HepG2 (cell line): ENCODE measurements at regions not wholly inside any gene's neighbourhood (a gene's known extent, or its start where the extent isn't known, plus 50 kb on each side); places are given as distances from the start of the nearest gene placed in this dataset.

ENCODE experiments used
- ATAC-seq: fragments of 200-7000 bp; cut with Tn5 transposase; 3 replicates; pipeline ENCODE4 v1.9.1; 2020; ENCODE audit warnings: mild to moderate bottlenecking, moderate library complexity
- BruUV-seq: library from RNA; stranded (reverse); fragments of 400-500 nt; replicated peaks from 2 replicates; lab custom pipeline; 2021; lab: Mats Ljungman, UMichigan
- CTCF ChIA-PET: fragments of 300-600 bp; formaldehyde crosslinking; extraction: SDS; loops from one replicate; lab custom pipeline; 2021; ENCODE audit warnings: low total read pairs, inconsistent platforms, low intra/inter-chr PET ratio; lab: Yijun Ruan, JAX
- POLR2A ChIA-PET: fragments of 350-600 bp; sonication (Branson Sonifier 250); formaldehyde crosslinking; loops from one replicate; lab custom pipeline; 2020; ENCODE audit warnings: antibody characterized with exemption, inconsistent platforms; lab: Yijun Ruan, JAX
- DNase-seq: peaks from one replicate; pipeline ENCODE4 v3.0.0-alpha.2; 2015; ENCODE audit warnings: low spot score
- FAIRE-seq: peaks from 3 replicates; lab custom pipeline; 2011; peaks lifted over from hg19 to GRCh38; lab: Jason Lieb, UNC
- H2AFZ ChIP-seq: one replicate; pipeline ENCODE4 v1.6.1; 2011; ENCODE audit warnings: low read length, inconsistent platforms
- H3K27ac ChIP-seq: fragments of 300-600 bp; 3 replicates; pipeline ENCODE4 v1.8.0; 2011; ENCODE audit warnings: mixed run types, mild to moderate bottlenecking, mixed read lengths, low read length, inconsistent platforms; ENCODE audit not compliant: insufficient read depth; ENCODE audit errors: extremely low read length
- H3K27me3 ChIP-seq, 2 experiments: fragments of 200-600 bp in 1 of 2; 2 replicates in 1 of 2; 3 replicates in 1 of 2; pipeline versions ENCODE4 v1.6.0 to v1.8.0; 2011; ENCODE audit warnings: low read length in 2 of 2, mild to moderate bottlenecking in 2 of 2, moderate library complexity in 2 of 2, inconsistent platforms in 1 of 2; ENCODE audit not compliant: insufficient read depth in 2 of 2, control insufficient read depth in 1 of 2
- H3K36me3 ChIP-seq, 2 experiments: fragments of 200-600 bp in 1 of 2; replicated peaks in 1 of 2; 2 replicates in 1 of 2; 3 replicates in 1 of 2; pipeline versions ENCODE4 v1.5.1 to v1.8.0; 2011; ENCODE audit warnings: low read length in 2 of 2, inconsistent platforms in 1 of 2; ENCODE audit not compliant: insufficient read depth in 2 of 2, control insufficient read depth in 1 of 2
- H3K4me1 ChIP-seq: 2 replicates; pipeline ENCODE4 v1.5.1; 2012; ENCODE audit warnings: low read length, inconsistent platforms; ENCODE audit not compliant: insufficient read depth
- H3K4me2 ChIP-seq: 2 replicates; pipeline ENCODE4 v1.6.0; 2011; ENCODE audit warnings: low read depth, low read length, inconsistent platforms
- H3K4me3 ChIP-seq, 3 experiments: fragments of 200-600 bp in 1 of 3; sonication (generic), shearing (Covaris generic) in 1 of 3; replicated peaks in 1 of 3; 2 replicates each; pipeline ENCODE4 v1.5.1; 2011 to 2016; ENCODE audit warnings: low read length in 3 of 3, inconsistent platforms in 2 of 3, low read depth in 2 of 3, mild to moderate bottlenecking in 2 of 3, control low read depth in 1 of 3, mixed read lengths in 1 of 3; ENCODE audit not compliant: insufficient read depth in 1 of 3
- H3K79me2 ChIP-seq: one replicate; pipeline ENCODE4 v1.6.1; 2011; ENCODE audit warnings: low read length, inconsistent platforms; ENCODE audit not compliant: insufficient read depth
- H3K9ac ChIP-seq: 2 replicates; pipeline ENCODE4 v1.6.0; 2011; ENCODE audit warnings: mild to moderate bottlenecking, low read depth, low read length, inconsistent platforms; ENCODE audit not compliant: insufficient read depth
- H3K9me3 ChIP-seq: 2 replicates; pipeline ENCODE4 v1.5.1; 2012; ENCODE audit warnings: mild to moderate bottlenecking, low read length
- H4K20me1 ChIP-seq: 2 replicates; pipeline ENCODE4 v1.6.0; 2011; ENCODE audit warnings: inconsistent platforms, mild to moderate bottlenecking, low read length, moderate library complexity; ENCODE audit not compliant: insufficient read depth
- EHMT2 ChIP-seq: fragments of 200-600 bp; sonication (generic); IDR thresholded peaks from 2 replicates; pipeline ENCODE4 v1.7.0; 2017; ENCODE audit warnings: antibody characterized with exemption, low read depth, low read length, borderline replicate concordance
- KDM4B ChIP-seq: sonication (generic); formaldehyde crosslinking; IDR thresholded peaks from 2 replicates; pipeline ENCODE4 v1.4.0; 2020; ENCODE audit warnings: missing genetic modification reagents
- POLR2AphosphoS5 ChIP-seq: IDR thresholded peaks from 2 replicates; pipeline ENCODE4 v1.6.1; 2012; ENCODE audit warnings: low read depth, low read length
- RARG ChIP-seq: sonication (generic); formaldehyde crosslinking; IDR thresholded peaks from 2 replicates; pipeline ENCODE4 v1.4.0; 2020; ENCODE audit warnings: low read depth, mild to moderate bottlenecking, missing genetic modification reagents
- SMC3 ChIP-seq: IDR thresholded peaks from 2 replicates; pipeline ENCODE4 v1.6.1; 2011; ENCODE audit warnings: low read length, improper control_type of control experiment
- SNAPC2 ChIP-seq: sonication (generic); formaldehyde crosslinking; IDR thresholded peaks from 2 replicates; pipeline ENCODE4 v1.8.1; 2022; ENCODE audit warnings: mild to moderate bottlenecking, missing genetic modification reagents
- SP4 ChIP-seq: sonication (generic); formaldehyde crosslinking; IDR thresholded peaks from 2 replicates; pipeline ENCODE4 v1.8.1; 2023; ENCODE audit warnings: mild to moderate bottlenecking, missing genetic modification reagents
- YEATS4 ChIP-seq: sonication (generic); formaldehyde crosslinking; IDR thresholded peaks from 2 replicates; pipeline ENCODE4 v1.4.0; 2020; ENCODE audit warnings: missing genetic modification reagents, borderline replicate concordance
- ZFP82 ChIP-seq: sonication (generic); formaldehyde crosslinking; IDR thresholded peaks from 2 replicates; pipeline ENCODE4 v1.5.1; 2020; ENCODE audit warnings: mild to moderate bottlenecking, missing genetic modification reagents, borderline replicate concordance
- ZNF180 ChIP-seq: sonication (generic); formaldehyde crosslinking; IDR thresholded peaks from 2 replicates; pipeline ENCODE4 v1.4.0; 2020; ENCODE audit warnings: low read depth, missing genetic modification reagents, borderline replicate concordance
- ZNF224 ChIP-seq: sonication (generic); formaldehyde crosslinking; IDR thresholded peaks from 2 replicates; pipeline ENCODE4 v1.5.0; 2020; ENCODE audit warnings: mild to moderate bottlenecking, missing genetic modification reagents
- ZNF549 ChIP-seq: sonication (generic); formaldehyde crosslinking; IDR thresholded peaks from 2 replicates; pipeline ENCODE4 v1.5.0; 2020; ENCODE audit warnings: missing genetic modification reagents
- ZNF703 ChIP-seq: sonication (generic); formaldehyde crosslinking; IDR thresholded peaks from 2 replicates; pipeline ENCODE4 v1.5.1; 2020; ENCODE audit warnings: missing genetic modification reagents, mild to moderate bottlenecking, moderate library complexity, borderline replicate concordance
- ZNF746 ChIP-seq: sonication (generic); formaldehyde crosslinking; IDR thresholded peaks from 2 replicates; pipeline ENCODE4 v1.8.0; 2022; ENCODE audit warnings: mild to moderate bottlenecking, missing genetic modification reagents
- WGBS: methylation state at CpG from one replicate; pipeline ENCODE4 v1.1.6; 2017; ENCODE audit warnings: low lambda C conversion rate; 5-methylcytosine and 5-hydroxymethylcytosine counted together
- in situ Hi-C: cut with HindIII; loops from 2 replicates; pipeline ENCODE4 v1.10.0; 2017; ENCODE audit warnings: low pct_unique_long_range_greater_than_20kb; ENCODE audit not compliant: extremely low pct_ligation_motif_present
- intact Hi-C: fragments of 100-400 bp; cut with micrococcal nuclease; formaldehyde crosslinking; loops from one replicate; pipeline ENCODE4 v1.10.0; 2022; ENCODE audit not compliant: unreplicated experiment
- TF ChIP-seq, protein P1 (sequence below), 2 experiments: sonication (generic) in 1 of 2; formaldehyde crosslinking in 1 of 2; IDR thresholded peaks; 2 replicates each; pipeline versions ENCODE4 v1.4.0 to v1.6.1; 2016 to 2020; ENCODE audit warnings: borderline replicate concordance in 1 of 2, low read depth in 1 of 2, mild to moderate bottlenecking in 1 of 2, missing genetic modification reagents in 1 of 2
- TF ChIP-seq, protein P2 (sequence below): fragments of 450-650 bp; IDR thresholded peaks from 2 replicates; pipeline ENCODE4 v1.6.1; 2016
- TF ChIP-seq, protein P3 (sequence below): sonication (generic); formaldehyde crosslinking; IDR thresholded peaks from 2 replicates; pipeline ENCODE4 v1.5.0; 2020; ENCODE audit warnings: mild to moderate bottlenecking, missing genetic modification reagents

GRCh38 chr9:70468291-70468690 lies 53.8 kb upstream of the KLF9 start (continued):
- no peak for TF ChIP-seq SP4
- no peak for TF ChIP-seq KDM4B
- no peak for TF ChIP-seq ZFP82 (CRISPR knock-in tag)
- no peak for TF ChIP-seq RARG (CRISPR knock-in tag)

DNA sequence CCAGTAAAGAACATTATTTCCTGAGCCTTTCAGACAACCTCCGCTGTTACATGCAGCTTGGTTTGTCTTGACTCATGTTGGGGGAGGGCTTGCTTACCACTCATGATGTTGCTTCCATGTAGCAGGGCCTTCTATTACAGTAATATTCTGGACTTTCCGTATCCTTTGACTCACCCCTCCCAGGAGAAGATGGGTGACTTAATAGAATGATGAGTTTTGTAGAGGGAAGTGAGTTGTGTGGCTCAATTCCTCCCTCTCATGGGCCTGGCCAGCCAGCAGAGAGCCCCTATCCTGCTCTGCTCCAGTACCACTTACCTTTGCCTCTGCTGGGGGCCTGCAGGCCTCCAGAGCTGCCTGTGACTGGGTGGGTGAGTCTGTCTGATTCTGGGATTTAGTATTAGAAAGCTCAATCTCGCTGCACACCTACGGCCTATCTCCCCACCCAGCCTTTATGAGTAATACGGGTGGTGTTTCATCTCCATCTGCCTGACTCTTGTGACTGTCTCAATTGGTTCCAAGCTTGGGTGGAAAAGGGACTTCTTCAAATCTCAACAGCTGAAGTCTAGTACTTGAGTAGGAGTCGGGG lies 52.6 kb upstream of the KLF9 start:
- H3K4me3 ChIP-seq, result no peak overlapping the region
- H3K36me3 ChIP-seq, result no peaks in the 10 kb centered on the region
- no peak overlapping the region for H2AFZ ChIP-seq
- FAIRE-seq (no peak), ATAC-seq (no peak), DNase-seq (no peak)
- H4K20me1 ChIP-seq, result no peaks in the 10 kb centered on the region
- in situ Hi-C loops, result no loop called here
- ChIA-PET POLR2A (interaction anchor here (3.7 kb wide), 1 partner anchor 47 kb away, joined by 16 read pairs; no protein-coding TSS in a partner anchor), CTCF (no interaction called here)
- H3K9ac ChIP-seq, result no peak overlapping the region
- no peak overlapping the region for H3K4me2 ChIP-seq
- H3K9me3 ChIP-seq, result no peaks in the 10 kb centered on the region
- no peaks in the 10 kb centered on the region for H3K79me2 ChIP-seq
- H3K4me1 ChIP-seq, result peaks cover 33% of the 10 kb centered on the region
- BruUV-seq, result no TSS peak
- TF ChIP-seq ZNF549 (no peak), ZNF180 (CRISPR knock-in tag) (no peak), POLR2AphosphoS5 (no peak), ZNF746 (CRISPR knock-in tag) (no peak), ZNF703 (CRISPR knock-in tag) (no peak), ZNF224 (CRISPR knock-in tag) (no peak), YEATS4 (CRISPR knock-in tag) (no peak), SMC3 (no peak), SNAPC2 (CRISPR knock-in tag) (no peak), EHMT2 (no peak)
- TF ChIP-seq, protein P1, sequence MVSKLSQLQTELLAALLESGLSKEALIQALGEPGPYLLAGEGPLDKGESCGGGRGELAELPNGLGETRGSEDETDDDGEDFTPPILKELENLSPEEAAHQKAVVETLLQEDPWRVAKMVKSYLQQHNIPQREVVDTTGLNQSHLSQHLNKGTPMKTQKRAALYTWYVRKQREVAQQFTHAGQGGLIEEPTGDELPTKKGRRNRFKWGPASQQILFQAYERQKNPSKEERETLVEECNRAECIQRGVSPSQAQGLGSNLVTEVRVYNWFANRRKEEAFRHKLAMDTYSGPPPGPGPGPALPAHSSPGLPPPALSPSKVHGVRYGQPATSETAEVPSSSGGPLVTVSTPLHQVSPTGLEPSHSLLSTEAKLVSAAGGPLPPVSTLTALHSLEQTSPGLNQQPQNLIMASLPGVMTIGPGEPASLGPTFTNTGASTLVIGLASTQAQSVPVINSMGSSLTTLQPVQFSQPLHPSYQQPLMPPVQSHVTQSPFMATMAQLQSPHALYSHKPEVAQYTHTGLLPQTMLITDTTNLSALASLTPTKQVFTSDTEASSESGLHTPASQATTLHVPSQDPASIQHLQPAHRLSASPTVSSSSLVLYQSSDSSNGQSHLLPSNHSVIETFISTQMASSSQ (IDR thresholded peaks at IDR 0.05; ENCODE audit: low read depth), result no peak
- TF ChIP-seq, protein P1 (CRISPR knock-in tag; IDR thresholded peaks at IDR 0.05; ENCODE audit: borderline replicate concordance), result no peak
- TF ChIP-seq, protein P2, sequence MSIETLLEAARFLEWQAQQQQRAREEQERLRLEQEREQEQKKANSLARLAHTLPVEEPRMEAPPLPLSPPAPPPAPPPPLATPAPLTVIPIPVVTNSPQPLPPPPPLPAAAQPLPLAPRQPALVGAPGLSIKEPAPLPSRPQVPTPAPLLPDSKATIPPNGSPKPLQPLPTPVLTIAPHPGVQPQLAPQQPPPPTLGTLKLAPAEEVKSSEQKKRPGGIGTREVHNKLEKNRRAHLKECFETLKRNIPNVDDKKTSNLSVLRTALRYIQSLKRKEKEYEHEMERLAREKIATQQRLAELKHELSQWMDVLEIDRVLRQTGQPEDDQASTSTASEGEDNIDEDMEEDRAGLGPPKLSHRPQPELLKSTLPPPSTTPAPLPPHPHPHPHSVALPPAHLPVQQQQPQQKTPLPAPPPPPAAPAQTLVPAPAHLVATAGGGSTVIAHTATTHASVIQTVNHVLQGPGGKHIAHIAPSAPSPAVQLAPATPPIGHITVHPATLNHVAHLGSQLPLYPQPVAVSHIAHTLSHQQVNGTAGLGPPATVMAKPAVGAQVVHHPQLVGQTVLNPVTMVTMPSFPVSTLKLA, result no peak
- TF ChIP-seq, protein P3, sequence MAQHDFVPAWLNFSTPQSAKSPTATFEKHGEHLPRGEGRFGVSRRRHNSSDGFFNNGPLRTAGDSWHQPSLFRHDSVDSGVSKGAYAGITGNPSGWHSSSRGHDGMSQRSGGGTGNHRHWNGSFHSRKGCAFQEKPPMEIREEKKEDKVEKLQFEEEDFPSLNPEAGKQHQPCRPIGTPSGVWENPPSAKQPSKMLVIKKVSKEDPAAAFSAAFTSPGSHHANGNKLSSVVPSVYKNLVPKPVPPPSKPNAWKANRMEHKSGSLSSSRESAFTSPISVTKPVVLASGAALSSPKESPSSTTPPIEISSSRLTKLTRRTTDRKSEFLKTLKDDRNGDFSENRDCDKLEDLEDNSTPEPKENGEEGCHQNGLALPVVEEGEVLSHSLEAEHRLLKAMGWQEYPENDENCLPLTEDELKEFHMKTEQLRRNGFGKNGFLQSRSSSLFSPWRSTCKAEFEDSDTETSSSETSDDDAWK, result no peak
- H3K27me3 ChIP-seq, result 0 out of 5 replicates have a peak, but pooled peaks cover 0 to 3% of the 10 kb centered on the region in 2 experiments
- WGBS, result 56% methylated on average over 6 of the region's 6 CpGs
- intact Hi-C loops, result no loop called here
- H3K27ac ChIP-seq, result no peak overlapping the region
